Stimulated activated CD4-positive, alpha-beta T cell treated with anti-CD3 and anti-CD28 coated beads, Interleukin-12 subunit alpha, Interleukin-12 subunit beta, amount 100 ng/mL, for 48 hours (primary cell): ENCODE measurements at regions not wholly inside any gene's neighbourhood (a gene's known extent, or its start where the extent isn't known, plus 50 kb on each side); places are given as distances from the start of the nearest gene placed in this dataset.
"Not testable (repeated sequence)": the region's sequence is repeated elsewhere in the genome, so short reads cannot be mapped to it uniquely, and the experiment has no call there.

ENCODE experiments used
- DNase-seq, 3 donors: peaks; one replicate each; pipeline ENCODE4 v3.0.0-alpha.2; 2020; ENCODE audit warnings: low read depth in 2 of 3, low spot score in 1 of 3

GRCh38 chr2:66317268-66317890 lies 117.5 kb upstream of the MEIS1 start:
- no peak for DNase-seq

- DNase-seq, result no peak
Measured at GRCh38 chr2:66306483-66306882, 128.4 kb upstream of the MEIS1 start.

GRCh38 chr2:66305718-66306117 lies 129.2 kb upstream of the MEIS1 start:
- DNase-seq, result no peak

- no peak for DNase-seq
Measured at GRCh38 chr2:66303471-66303870, 131.5 kb upstream of the MEIS1 start.

GRCh38 chr2:66301767-66302140 lies 133.2 kb upstream of the MEIS1 start:
- DNase-seq, result no peak

- no peak for DNase-seq
Measured at GRCh38 chr2:66301022-66301766, 133.7 kb upstream of the MEIS1 start.

- DNase-seq, result no peak
Measured at GRCh38 chr2:66283787-66284186, 151.1 kb upstream of the MEIS1 start.

GRCh38 chr2:66281980-66282379 lies 152.9 kb upstream of the MEIS1 start:
- DNase-seq, result no peak

- DNase-seq, result no peak
Measured at GRCh38 chr2:66279024-66279423, 155.9 kb upstream of the MEIS1 start.

- DNase-seq, result no peak
Measured at GRCh38 chr2:66275984-66276383, 158.9 kb upstream of the MEIS1 start.

- DNase-seq, result no peak
Measured at GRCh38 chr2:66273933-66274490, 160.9 kb upstream of the MEIS1 start.

GRCh38 chr2:66272751-66273150 lies 162.2 kb upstream of the MEIS1 start:
- DNase-seq, result no peak

- DNase-seq, result no peak
Measured at GRCh38 chr2:66271777-66272176, 163.1 kb upstream of the MEIS1 start.

GRCh38 chr2:66270247-66270646 lies 164.7 kb upstream of the MEIS1 start:
- DNase-seq, result no peak

GRCh38 chr2:66269166-66269565 lies 165.8 kb upstream of the MEIS1 start:
- no peak for DNase-seq

GRCh38 chr2:66268756-66269155 lies 166.2 kb upstream of the MEIS1 start:
- DNase-seq, result no peak

- DNase-seq, result no peak
Measured at GRCh38 chr2:66264354-66264753, 170.6 kb upstream of the MEIS1 start.

GRCh38 chr2:66255867-66256266 lies 179.1 kb upstream of the MEIS1 start:
- DNase-seq, result no peak

- no peak for DNase-seq
Measured at GRCh38 chr2:66255136-66255535, 179.8 kb upstream of the MEIS1 start.

GRCh38 chr2:66253066-66253465 lies 181.9 kb upstream of the MEIS1 start:
- DNase-seq, result no peak

- DNase-seq, result no peak
Measured at GRCh38 chr2:66252109-66252508, 182.8 kb upstream of the MEIS1 start.

GRCh38 chr2:66251573-66251972 lies 183.4 kb upstream of the MEIS1 start:
- DNase-seq, result no peak

GRCh38 chr2:66249089-66249488 lies 185.8 kb upstream of the MEIS1 start:
- not testable (repeated sequence) for DNase-seq
